GM23338 (cell line): ENCODE measurements at regions not wholly inside any gene's neighbourhood (a gene's known extent, or its start where the extent isn't known, plus 50 kb on each side); places are given as distances from the start of the nearest gene placed in this dataset.

Source experiments
- ATAC-seq: fragments of 200-7000 bp; cut with Tn5 transposase; 3 replicates; pipeline ENCODE4 v1.9.1; 2020
- DNase-seq: peaks from one replicate; pipeline ENCODE4 v3.0.0-alpha.2; 2015; ENCODE audit warnings: low spot score
- H2AFZ ChIP-seq: fragments of 200-600 bp; sonication (generic); 2 replicates; pipeline ENCODE4 v1.8.0; 2016; ENCODE audit warnings: antibody characterized with exemption, mild to moderate bottlenecking, moderate library complexity
- H3F3A ChIP-seq: fragments of 200-600 bp; sonication (generic); replicated peaks from 2 replicates; pipeline ENCODE4 v1.8.0; 2017; ENCODE audit warnings: antibody characterized with exemption, mixed run types, low read depth
- H3K27ac ChIP-seq: fragments of 200-600 bp; sonication (generic); 2 replicates; pipeline ENCODE4 v1.6.1; 2016; ENCODE audit warnings: low read depth
- H3K27me3 ChIP-seq: fragments of 200-600 bp; sonication (generic); 2 replicates; pipeline ENCODE4 v1.8.0; 2016; ENCODE audit warnings: mild to moderate bottlenecking, mixed run types, moderate library complexity; ENCODE audit not compliant: insufficient read depth
- H3K36me3 ChIP-seq: fragments of 200-600 bp; sonication (generic); 2 replicates; pipeline ENCODE4 v1.8.0; 2016; ENCODE audit warnings: mild to moderate bottlenecking; ENCODE audit not compliant: insufficient read depth
- H3K4me1 ChIP-seq: fragments of 200-600 bp; sonication (generic); 2 replicates; pipeline ENCODE4 v1.8.0; 2016; ENCODE audit warnings: mild to moderate bottlenecking, moderate library complexity; ENCODE audit not compliant: insufficient read depth
- H3K4me2 ChIP-seq: fragments of 200-600 bp; sonication (generic); 2 replicates; pipeline ENCODE4 v1.7.1; 2017; ENCODE audit warnings: mixed run types
- H3K4me3 ChIP-seq: fragments of 200-600 bp; sonication (generic); 2 replicates; pipeline ENCODE4 v1.6.1; 2016; ENCODE audit warnings: mixed run types
- H3K79me2 ChIP-seq: fragments of 200-600 bp; sonication (generic); replicated peaks from 2 replicates; pipeline ENCODE4 v1.8.0; 2017; ENCODE audit warnings: mild to moderate bottlenecking; ENCODE audit not compliant: insufficient read depth
- H3K9me2 ChIP-seq: fragments of 200-600 bp; sonication (generic); 2 replicates; pipeline ENCODE4 v1.8.0; 2017; ENCODE audit not compliant: insufficient read depth
- H4K20me1 ChIP-seq: fragments of 200-600 bp; sonication (generic); replicated peaks from 2 replicates; pipeline ENCODE4 v1.8.0; 2017; ENCODE audit warnings: mild to moderate bottlenecking; ENCODE audit not compliant: insufficient read depth
- H3K27ac Mint-ChIP-seq: 2 replicates; pipeline ENCODE4 v1.8.0; 2020; ENCODE audit warnings: inconsistent platforms, mild to moderate bottlenecking, moderate library complexity, mixed read lengths
- H3K27me3 Mint-ChIP-seq: 3 replicates; pipeline ENCODE4 v1.8.0; 2022; ENCODE audit warnings: low read depth, mild to moderate bottlenecking, moderate library complexity, mixed read lengths, inconsistent platforms; ENCODE audit not compliant: insufficient read depth, poor library complexity
- H3K36me3 Mint-ChIP-seq: 3 replicates; pipeline ENCODE4 v1.8.0; 2021; ENCODE audit warnings: low read depth, mild to moderate bottlenecking, inconsistent platforms, moderate library complexity, mixed read lengths
- H3K4me1 Mint-ChIP-seq: 3 replicates; pipeline ENCODE4 v1.8.0; 2020; ENCODE audit warnings: mild to moderate bottlenecking, inconsistent platforms, mixed read lengths
- H3K4me3 Mint-ChIP-seq: 3 replicates; pipeline ENCODE4 v1.8.0; 2021; ENCODE audit warnings: moderate library complexity, mild to moderate bottlenecking, inconsistent platforms, mixed read lengths
- H3K9me3 Mint-ChIP-seq: 3 replicates; pipeline ENCODE4 v1.8.0; 2020; ENCODE audit warnings: moderate library complexity, mild to moderate bottlenecking, inconsistent platforms, mixed read lengths
- CREB1 ChIP-seq: fragments of 250-450 bp; sonication (Bioruptor Pico); IDR thresholded peaks from 2 replicates; pipeline ENCODE4 v1.5.0; 2020; ENCODE audit warnings: low read depth, mild to moderate bottlenecking, moderate library complexity
- ETS1 ChIP-seq: IDR thresholded peaks from 2 replicates; pipeline ENCODE4 v1.6.1; 2016; ENCODE audit warnings: antibody characterized with exemption
- EZH2 ChIP-seq: fragments of 200-600 bp; sonication (generic); IDR thresholded peaks from one replicate; pipeline ENCODE4 v1.8.0; 2017; ENCODE audit warnings: antibody characterized with exemption, mild to moderate bottlenecking, low read depth; ENCODE audit not compliant: unreplicated experiment
- EZH2phosphoT487 ChIP-seq: fragments of 200-600 bp; sonication (generic); IDR thresholded peaks from one replicate; pipeline ENCODE4 v1.8.1; 2018; ENCODE audit warnings: antibody characterized with exemption; ENCODE audit not compliant: unreplicated experiment
- JUNB ChIP-seq: IDR thresholded peaks from one replicate; pipeline ENCODE4 v1.6.1; 2016; ENCODE audit warnings: antibody characterized with exemption; ENCODE audit not compliant: unreplicated experiment
- NANOG ChIP-seq: IDR thresholded peaks from 2 replicates; pipeline ENCODE4 v1.6.1; 2016; ENCODE audit warnings: antibody characterized with exemption, borderline replicate concordance
- POLR2AphosphoS5 ChIP-seq: IDR thresholded peaks from 2 replicates; pipeline ENCODE4 v1.6.1; 2016; ENCODE audit warnings: antibody characterized with exemption, low read depth
- REST ChIP-seq: IDR thresholded peaks from one replicate; pipeline ENCODE4 v1.6.1; 2018; ENCODE audit warnings: antibody characterized with exemption; ENCODE audit not compliant: unreplicated experiment
- STAT1 ChIP-seq: IDR thresholded peaks from one replicate; pipeline ENCODE4 v1.6.1; 2016; ENCODE audit warnings: antibody characterized with exemption; ENCODE audit not compliant: unreplicated experiment
- ZNF114 ChIP-seq: fragments of 250-450 bp; sonication (Bioruptor Pico); IDR thresholded peaks from 2 replicates; pipeline ENCODE4 v1.5.0; 2020; ENCODE audit warnings: mild to moderate bottlenecking, moderate library complexity
- ZNF331 ChIP-seq: fragments of 250-450 bp; sonication (Bioruptor Pico); IDR thresholded peaks from 2 replicates; pipeline ENCODE4 v1.5.0; 2020; ENCODE audit warnings: low read depth, mild to moderate bottlenecking, moderate library complexity
- TF ChIP-seq, protein P1 (sequence below): fragments of 250-450 bp; sonication (Bioruptor Pico); IDR thresholded peaks from 2 replicates; pipeline ENCODE4 v1.5.0; 2020; ENCODE audit warnings: mild to moderate bottlenecking, moderate library complexity
- TF ChIP-seq, protein P2 (sequence below), 2 experiments: fragments of 200-600 bp in 1 of 2; sonication (generic) in 1 of 2; conservative IDR thresholded peaks; 2 replicates each; pipeline versions ENCODE4 v1.5.1 to v1.6.1; 2016 to 2017; ENCODE audit warnings: antibody characterized with exemption in 2 of 2, low read depth in 2 of 2, mild to moderate bottlenecking in 2 of 2, moderate library complexity in 1 of 2

DNA sequence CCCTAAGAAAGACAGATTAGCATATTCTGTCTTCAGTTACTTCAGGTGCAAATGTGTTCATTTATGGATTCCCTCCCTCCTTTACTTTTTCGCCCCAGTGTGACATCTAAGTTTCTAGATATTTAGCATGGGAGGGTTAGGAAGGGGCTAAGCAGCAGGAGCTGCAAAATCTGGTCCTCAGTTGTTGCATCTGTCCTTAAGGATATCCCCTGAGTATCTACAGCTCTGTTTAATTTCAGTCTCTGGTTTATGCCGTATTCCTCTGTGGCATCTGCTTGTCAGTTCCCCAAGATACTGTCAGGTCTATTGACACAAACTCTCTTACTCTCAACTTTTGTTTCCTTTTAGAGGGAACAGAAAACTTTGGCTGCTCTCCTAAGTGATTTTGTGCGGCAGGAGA lies 754.6 kb upstream of the MAP3K7 start:
- H3K27ac Mint-ChIP-seq: no peak overlapping the region; the same call in 1 of the 2 replicates
- Histone ChIP-seq H3K4me3 (peak overlapping the region; percentile 30), H3K79me2 (no peaks in the 10 kb centered on the region), H3K9me2 (no peaks in the 10 kb centered on the region), H3K4me1 (peaks cover 12% of the 10 kb centered on the region), H2AFZ (no peak overlapping the region), H3K27ac (no peak overlapping the region), H3K36me3 (no peaks in the 10 kb centered on the region), H3K4me2 (peak overlapping the region; percentile 48), H4K20me1 (no peaks in the 10 kb centered on the region), H3F3A (no peaks in the 10 kb centered on the region), H3K27me3 (no peaks in the 10 kb centered on the region)
- H3K4me3 Mint-ChIP-seq: peak overlapping the region; percentile 50
- DNase-seq (peak; percentile 4), ATAC-seq (peak; percentile 77)
- H3K9me3 Mint-ChIP-seq: no peaks in the 10 kb centered on the region
- no peaks in the 10 kb centered on the region; the same call in 2 of the 3 replicates for H3K36me3 Mint-ChIP-seq
- TF ChIP-seq, protein P1, sequence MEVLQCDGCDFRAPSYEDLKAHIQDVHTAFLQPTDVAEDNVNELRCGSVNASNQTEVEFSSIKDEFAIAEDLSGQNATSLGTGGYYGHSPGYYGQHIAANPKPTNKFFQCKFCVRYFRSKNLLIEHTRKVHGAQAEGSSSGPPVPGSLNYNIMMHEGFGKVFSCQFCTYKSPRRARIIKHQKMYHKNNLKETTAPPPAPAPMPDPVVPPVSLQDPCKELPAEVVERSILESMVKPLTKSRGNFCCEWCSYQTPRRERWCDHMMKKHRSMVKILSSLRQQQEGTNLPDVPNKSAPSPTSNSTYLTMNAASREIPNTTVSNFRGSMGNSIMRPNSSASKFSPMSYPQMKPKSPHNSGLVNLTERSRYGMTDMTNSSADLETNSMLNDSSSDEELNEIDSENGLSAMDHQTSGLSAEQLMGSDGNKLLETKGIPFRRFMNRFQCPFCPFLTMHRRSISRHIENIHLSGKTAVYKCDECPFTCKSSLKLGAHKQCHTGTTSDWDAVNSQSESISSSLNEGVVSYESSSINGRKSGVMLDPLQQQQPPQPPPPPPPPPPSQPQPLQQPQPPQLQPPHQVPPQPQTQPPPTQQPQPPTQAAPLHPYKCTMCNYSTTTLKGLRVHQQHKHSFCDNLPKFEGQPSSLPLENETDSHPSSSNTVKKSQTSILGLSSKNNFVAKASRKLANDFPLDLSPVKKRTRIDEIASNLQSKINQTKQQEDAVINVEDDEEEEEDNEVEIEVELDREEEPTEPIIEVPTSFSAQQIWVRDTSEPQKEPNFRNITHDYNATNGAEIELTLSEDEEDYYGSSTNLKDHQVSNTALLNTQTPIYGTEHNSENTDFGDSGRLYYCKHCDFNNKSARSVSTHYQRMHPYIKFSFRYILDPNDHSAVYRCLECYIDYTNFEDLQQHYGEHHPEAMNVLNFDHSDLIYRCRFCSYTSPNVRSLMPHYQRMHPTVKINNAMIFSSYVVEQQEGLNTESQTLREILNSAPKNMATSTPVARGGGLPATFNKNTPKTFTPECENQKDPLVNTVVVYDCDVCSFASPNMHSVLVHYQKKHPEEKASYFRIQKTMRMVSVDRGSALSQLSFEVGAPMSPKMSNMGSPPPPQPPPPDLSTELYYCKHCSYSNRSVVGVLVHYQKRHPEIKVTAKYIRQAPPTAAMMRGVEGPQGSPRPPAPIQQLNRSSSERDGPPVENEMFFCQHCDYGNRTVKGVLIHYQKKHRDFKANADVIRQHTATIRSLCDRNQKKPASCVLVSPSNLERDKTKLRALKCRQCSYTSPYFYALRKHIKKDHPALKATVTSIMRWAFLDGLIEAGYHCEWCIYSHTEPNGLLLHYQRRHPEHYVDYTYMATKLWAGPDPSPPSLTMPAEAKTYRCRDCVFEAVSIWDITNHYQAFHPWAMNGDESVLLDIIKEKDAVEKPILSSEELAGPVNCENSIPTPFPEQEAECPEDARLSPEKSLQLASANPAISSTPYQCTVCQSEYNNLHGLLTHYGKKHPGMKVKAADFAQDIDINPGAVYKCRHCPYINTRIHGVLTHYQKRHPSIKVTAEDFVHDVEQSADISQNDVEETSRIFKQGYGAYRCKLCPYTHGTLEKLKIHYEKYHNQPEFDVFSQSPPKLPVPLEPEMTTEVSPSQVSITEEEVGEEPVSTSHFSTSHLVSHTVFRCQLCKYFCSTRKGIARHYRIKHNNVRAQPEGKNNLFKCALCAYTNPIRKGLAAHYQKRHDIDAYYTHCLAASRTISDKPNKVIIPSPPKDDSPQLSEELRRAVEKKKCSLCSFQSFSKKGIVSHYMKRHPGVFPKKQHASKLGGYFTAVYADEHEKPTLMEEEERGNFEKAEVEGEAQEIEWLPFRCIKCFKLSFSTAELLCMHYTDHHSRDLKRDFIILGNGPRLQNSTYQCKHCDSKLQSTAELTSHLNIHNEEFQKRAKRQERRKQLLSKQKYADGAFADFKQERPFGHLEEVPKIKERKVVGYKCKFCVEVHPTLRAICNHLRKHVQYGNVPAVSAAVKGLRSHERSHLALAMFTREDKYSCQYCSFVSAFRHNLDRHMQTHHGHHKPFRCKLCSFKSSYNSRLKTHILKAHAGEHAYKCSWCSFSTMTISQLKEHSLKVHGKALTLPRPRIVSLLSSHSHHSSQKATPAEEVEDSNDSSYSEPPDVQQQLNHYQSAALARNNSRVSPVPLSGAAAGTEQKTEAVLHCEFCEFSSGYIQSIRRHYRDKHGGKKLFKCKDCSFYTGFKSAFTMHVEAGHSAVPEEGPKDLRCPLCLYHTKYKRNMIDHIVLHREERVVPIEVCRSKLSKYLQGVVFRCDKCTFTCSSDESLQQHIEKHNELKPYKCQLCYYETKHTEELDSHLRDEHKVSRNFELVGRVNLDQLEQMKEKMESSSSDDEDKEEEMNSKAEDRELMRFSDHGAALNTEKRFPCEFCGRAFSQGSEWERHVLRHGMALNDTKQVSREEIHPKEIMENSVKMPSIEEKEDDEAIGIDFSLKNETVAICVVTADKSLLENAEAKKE (CRISPR knock-in tag): no peak
- TF ChIP-seq REST (no peak), ETS1 (no peak), EZH2 (no peak), ZNF114 (CRISPR knock-in tag) (no peak), ZNF331 (CRISPR knock-in tag) (no peak), CREB1 (CRISPR knock-in tag) (no peak), POLR2AphosphoS5 (no peak), NANOG (no peak), JUNB (no peak), EZH2phosphoT487 (no peak), STAT1 (no peak)
- TF ChIP-seq, protein P2, sequence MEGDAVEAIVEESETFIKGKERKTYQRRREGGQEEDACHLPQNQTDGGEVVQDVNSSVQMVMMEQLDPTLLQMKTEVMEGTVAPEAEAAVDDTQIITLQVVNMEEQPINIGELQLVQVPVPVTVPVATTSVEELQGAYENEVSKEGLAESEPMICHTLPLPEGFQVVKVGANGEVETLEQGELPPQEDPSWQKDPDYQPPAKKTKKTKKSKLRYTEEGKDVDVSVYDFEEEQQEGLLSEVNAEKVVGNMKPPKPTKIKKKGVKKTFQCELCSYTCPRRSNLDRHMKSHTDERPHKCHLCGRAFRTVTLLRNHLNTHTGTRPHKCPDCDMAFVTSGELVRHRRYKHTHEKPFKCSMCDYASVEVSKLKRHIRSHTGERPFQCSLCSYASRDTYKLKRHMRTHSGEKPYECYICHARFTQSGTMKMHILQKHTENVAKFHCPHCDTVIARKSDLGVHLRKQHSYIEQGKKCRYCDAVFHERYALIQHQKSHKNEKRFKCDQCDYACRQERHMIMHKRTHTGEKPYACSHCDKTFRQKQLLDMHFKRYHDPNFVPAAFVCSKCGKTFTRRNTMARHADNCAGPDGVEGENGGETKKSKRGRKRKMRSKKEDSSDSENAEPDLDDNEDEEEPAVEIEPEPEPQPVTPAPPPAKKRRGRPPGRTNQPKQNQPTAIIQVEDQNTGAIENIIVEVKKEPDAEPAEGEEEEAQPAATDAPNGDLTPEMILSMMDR (conservative IDR thresholded peaks at IDR 0.05; ENCODE audit: low read depth in 2 of 2): no peak
- H3K4me1 Mint-ChIP-seq: peaks cover 26% of the 10 kb centered on the region
- H3K27me3 Mint-ChIP-seq: no peaks in the 10 kb centered on the region
